CD4-positive, alpha-beta T cell treated with Interleukin-2 at 100 ng/mL for 4 hours (primary cell): ENCODE measurements at regions not wholly inside any gene's neighbourhood (a gene's known extent, or its start where the extent isn't known, plus 50 kb on each side); places are given as distances from the start of the nearest gene placed in this dataset.

Experiments used
- DNase-seq: peaks from one replicate; pipeline ENCODE4 v3.0.0-alpha.2; 2020; ENCODE audit warnings: low spot score

GRCh38 chr17:62913991-62914570, 52.0 kb upstream of the TANC2 start:
- DNase-seq, result no peak

- no peak for DNase-seq
Measured at GRCh38 chr17:62912363-62912762, 53.7 kb upstream of the TANC2 start.

GRCh38 chr17:62911114-62911513, 54.9 kb upstream of the TANC2 start:
- no peak for DNase-seq

DNA sequence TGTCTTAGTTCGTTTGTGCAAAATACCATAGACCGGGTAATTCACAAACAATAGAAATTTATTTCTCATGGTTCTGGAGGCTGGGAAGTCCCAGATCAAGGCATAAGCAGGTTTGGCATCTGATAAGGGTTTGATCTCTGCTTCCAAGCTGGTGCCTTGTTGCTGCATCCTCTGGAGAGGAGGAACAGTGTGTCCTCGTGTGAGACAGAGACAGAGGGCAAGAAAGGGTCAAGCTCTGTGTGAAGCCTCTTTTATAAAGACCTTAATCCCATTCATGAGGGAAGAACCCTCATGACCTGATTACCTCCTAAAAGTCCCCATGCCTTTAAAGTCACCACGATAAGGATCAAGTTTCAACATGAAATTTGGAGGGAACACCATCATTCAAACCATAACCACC, 55.8 kb upstream of the TANC2 start:
- no peak for DNase-seq

- DNase-seq, result no peak
Measured at GRCh38 chr17:62907961-62908360, 58.1 kb upstream of the TANC2 start.

- no peak for DNase-seq
Measured at GRCh38 chr17:62906881-62907280, 59.2 kb upstream of the TANC2 start.

- no peak for DNase-seq
Measured at GRCh38 chr17:62905233-62905632, 60.8 kb upstream of the TANC2 start.

GRCh38 chr17:62902531-62903220, 63.4 kb upstream of the TANC2 start:
- DNase-seq, result no peak

GRCh38 chr17:62901544-62901943, 64.5 kb upstream of the TANC2 start:
- DNase-seq, result no peak

GRCh38 chr17:62900096-62900495, 65.9 kb upstream of the TANC2 start:
- DNase-seq, result no peak

DNA sequence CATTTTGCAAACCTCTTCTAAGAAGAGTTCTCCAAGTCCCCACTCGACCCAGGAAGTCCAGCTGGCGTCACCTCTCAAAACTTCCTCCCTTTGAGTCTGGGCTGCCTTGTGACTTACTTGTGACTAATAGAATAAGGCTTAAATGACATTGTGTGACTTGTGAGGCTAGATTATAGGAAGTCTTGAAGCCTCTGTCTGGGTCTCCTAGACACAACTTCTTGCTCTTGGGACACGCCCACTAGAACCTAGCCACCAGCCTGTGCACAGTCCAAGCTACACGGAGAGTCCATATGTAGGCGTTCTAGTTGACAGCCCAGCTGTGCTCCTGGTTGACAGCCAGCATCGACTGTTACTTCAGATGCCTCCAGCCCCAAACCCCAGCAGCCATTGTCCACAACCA, 66.7 kb upstream of the TANC2 start:
- no peak for DNase-seq

DNA sequence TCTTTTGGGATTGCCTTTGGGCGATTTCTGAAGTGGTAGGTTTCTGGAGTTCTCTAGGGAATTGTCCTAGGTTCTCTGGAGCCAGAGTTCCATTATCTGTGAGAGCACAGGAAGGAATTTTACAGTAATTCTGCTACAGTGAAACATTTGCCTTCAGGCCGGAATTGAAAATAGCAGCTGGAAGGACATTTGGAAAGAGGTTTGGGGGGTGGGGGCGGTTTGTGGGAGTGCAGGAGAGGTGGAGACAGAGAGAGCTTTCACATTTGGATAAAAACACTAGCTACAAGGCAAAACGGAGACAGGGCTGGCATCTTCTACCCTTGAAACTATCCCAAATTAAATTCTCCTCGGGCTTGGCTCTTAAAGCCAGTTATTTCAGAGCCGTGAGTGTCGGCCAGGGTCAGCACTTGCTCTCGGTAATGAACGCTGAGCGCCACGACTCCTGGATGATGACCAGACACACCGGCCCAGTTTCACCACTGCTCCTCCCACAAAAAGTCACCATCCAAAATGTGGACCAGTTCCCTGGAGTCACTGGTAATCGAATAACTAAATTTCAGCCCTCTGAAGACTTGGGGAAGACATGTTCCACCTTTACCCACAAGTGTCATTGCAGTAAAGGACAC, 67.7 kb upstream of the TANC2 start:
- DNase-seq, result no peak

DNA sequence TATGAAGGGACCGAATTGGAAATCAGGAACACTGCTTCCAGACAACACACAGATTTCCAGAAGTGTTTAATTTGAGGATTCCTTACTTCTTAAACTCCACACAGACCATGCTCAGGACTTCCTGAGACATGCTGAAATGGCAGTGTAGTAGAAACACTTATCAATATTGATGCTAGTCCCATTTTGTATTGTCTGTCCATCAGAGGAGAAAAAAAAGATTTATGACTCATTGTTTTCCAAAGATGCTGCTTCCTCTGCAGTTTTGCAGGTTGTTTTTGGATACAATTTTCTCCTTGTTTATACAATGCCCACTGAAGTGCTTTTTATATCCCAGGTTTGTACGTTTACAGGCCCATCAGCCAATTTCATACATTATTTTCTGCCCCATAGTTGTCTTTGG, 68.3 kb upstream of the TANC2 start:
- no peak for DNase-seq

DNA sequence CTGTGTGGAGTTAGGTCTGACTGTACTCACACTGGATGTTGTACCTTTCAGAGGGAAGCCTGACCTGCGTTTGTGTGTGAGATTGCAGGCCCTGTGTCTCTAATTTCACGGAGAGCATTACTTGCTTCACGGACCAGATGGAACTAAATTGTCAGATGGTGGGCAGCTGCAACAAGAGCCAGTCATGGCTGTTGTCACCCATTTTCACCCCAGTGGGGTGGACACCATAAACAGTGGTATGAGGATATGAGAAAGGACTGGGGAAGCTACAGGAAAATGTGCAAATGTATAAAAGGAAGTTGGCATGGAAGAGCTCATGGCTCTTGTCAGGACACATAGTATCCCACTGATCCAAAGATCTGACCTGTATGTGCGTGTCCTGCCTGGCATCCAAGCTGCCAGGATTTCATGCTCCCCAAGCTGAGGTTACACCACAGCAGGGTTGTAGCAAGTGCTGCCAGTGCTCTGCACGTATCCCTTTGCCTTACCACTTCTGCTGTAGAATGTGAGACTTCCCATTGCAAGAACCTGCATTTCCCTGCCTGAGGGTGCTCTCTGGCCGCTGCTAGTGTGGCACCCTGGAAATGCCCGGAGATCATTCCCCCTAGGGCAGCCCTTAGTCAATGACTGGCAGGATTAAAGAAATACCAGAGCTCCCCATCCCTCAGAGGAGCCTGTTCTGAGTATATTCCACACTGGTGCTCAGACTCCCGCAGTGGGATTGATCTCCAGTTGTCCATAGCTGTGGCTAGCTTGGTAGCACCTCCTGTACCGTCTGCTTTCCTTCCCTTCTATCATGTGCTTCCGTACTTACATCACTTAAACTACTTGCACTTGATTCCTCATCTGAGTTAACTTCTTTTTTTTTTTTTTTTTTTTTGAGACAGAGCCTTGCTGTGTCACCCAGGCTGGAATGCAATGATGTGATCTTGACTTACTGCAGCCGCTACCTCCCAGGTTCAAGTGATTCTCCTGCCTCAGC, 70.4 kb upstream of the TANC2 start:
- no peak for DNase-seq

GRCh38 chr17:62892870-62893338, 73.1 kb upstream of the TANC2 start:
- peak; percentile 21 for DNase-seq

DNA sequence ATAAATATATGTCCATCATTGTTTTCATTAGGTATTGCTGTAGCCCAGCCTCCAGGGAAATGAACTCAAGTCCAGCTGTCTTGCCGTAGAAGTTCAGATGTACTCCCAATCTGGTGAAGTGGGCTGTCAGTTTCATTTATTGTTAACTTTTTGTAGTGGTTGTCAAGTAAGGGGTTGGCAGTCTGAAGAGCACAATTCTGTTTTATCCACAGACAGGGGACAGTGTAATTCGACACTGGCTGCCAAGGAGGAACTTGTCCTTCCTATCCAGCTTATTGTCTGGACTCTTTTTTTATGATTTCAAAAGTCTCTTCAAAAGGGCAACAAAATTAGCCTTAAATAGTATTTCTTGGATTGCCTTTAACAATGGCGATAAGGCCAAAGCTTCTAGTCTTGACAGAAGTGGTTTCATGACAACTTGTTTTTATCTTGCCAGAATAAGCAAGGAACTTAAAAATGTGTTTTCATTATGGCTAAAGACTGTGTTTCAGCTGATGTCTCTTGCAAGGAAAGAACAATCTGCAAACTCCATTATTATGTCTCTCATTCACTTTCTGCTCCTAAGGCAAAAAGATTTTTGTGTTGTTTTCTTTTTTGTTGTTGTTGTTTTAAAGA, 73.9 kb upstream of the TANC2 start:
- DNase-seq, result no peak

DNA sequence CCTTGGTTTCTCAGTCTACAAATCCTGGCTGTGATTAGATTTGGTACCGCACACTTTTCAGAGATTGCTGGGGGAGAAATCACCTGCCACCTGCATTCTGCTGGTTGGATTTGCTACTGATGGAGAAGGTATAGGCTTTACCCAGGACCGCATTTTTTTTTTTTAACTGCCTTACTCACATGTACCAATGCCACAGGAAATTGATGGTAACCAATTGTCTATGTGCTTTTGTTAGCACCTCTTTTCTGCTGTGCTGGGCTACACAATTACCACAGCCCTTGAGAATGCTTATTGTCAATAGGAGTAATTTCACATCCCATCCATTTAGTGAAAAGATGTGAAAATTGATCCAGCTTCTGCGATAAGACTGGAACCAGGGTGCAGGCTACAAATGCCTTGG, 74.4 kb upstream of the TANC2 start:
- no peak for DNase-seq

DNA sequence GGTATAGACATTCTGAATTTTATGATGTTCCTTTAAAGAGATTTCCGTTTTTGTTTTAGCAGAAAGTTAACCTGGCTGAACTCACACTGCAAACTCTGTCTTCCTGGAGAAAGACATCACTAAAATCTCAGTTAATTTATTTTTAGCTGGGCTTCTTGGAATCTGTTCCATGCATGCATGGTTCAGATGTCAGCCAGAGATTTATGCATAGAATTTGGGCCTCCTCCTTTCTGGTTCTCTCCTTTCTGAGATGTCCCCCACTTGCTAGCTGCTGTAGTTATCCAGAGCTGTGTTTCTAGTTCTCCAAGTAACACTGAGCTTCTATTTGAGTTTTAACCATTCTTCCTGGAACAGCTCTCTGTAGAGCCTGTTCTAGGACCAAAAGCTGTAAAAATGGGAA, 77.3 kb upstream of the TANC2 start:
- no peak for DNase-seq

DNA sequence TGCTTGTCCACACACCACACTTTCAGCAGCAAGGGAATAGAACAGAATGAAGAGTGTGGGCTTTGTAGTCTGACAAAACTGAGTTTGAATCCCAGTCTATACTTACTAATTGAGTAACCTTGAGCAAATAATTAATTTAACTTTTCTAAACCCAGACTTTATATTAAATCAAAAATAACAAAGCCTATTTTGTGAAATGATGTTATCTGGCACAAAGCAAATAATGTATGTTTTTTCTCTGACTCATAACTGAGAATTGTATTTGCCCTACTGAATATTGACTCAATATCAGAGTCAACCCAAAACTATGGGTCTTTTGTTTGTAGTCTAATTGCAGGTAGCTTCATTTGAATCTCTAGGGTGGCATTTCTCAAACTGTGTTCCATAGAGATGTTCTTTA, 77.9 kb upstream of the TANC2 start:
- no peak for DNase-seq

DNA sequence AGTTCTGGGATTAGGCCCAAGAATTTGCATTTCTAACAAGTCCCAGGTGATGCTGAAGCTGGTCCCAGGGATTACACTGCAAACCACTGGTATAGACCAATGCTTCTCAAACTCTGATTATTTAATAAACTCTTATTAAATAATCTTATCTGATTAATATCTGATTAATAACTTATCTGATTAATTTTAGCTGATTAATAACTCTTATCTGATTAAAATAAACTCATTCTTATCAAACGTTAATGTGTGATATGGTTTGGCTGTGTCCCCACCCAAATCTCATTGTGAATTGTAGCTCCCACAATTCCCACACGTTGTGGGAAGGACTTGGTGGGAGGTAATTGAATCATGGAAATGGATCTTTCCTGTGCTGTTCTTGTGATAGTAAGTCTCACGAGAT, 78.6 kb upstream of the TANC2 start:
- DNase-seq, result no peak

- DNase-seq, result no peak
Measured at GRCh38 chr17:62884781-62885180, 76.7 kb upstream of the MARCHF10 start.

DNA sequence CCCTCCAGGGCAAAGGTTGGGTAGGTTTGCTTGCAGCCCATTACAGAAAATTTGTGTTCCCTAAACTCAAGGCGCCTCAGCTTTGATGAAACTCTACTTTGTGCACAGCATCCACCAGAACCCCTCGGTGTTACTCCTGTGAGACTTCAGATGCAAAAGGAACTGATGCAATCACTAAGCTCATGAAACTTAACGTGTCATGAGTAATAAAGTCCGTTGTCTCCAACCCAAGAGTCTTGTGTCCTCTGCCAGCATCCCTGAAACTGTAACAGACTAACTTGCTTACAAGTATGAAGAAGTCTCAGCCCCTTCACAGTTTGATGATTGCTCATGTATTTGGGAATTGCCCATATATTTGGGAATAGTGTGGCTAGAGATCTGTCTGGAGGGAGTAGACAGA, 74.8 kb upstream of the MARCHF10 start:
- no peak for DNase-seq
